IPS-NIHi7 (cell line): ENCODE measurements at regions not wholly inside any gene's neighbourhood (a gene's known extent, or its start where the extent isn't known, plus 50 kb on each side); places are given as distances from the start of the nearest gene placed in this dataset.
"Not testable (repeated sequence)": the region's sequence is repeated elsewhere in the genome, so short reads cannot be mapped to it uniquely, and the experiment has no call there.

ENCODE experiments used
- DNase-seq: peaks from one replicate; pipeline ENCODE4 v3.0.0; 2012; ENCODE audit warnings: mixed read lengths; ENCODE audit errors: extremely low spot score

GRCh38 chr3:128549283-128550112 is 56.5 kb upstream of the GATA2 start:
- no peak for DNase-seq

- no peak for DNase-seq
Measured at GRCh38 chr3:128548426-128549282, 55.7 kb upstream of the GATA2 start.

- DNase-seq, result no peak
Measured at GRCh38 chr3:128548021-128548420, 55.0 kb upstream of the GATA2 start.

- DNase-seq, result no peak
Measured at GRCh38 chr3:128547368-128547987, 54.5 kb upstream of the GATA2 start.

- DNase-seq, result no peak
Measured at GRCh38 chr3:128546646-128547045, 53.6 kb upstream of the GATA2 start.

GRCh38 chr3:128545120-128545752 is 52.2 kb upstream of the GATA2 start:
- DNase-seq, result no peak

GRCh38 chr3:128544190-128544589 is 51.2 kb upstream of the GATA2 start:
- DNase-seq, result no peak

GRCh38 chr3:128543570-128544174 is 50.7 kb upstream of the GATA2 start:
- DNase-seq, result not testable (repeated sequence)
